ENCODE measurements at regions not wholly inside any gene's neighbourhood (a gene's known extent, or its start where the extent isn't known, plus 50 kb on each side); places are given as distances from the start of the nearest gene placed in this dataset.

GRCh38 chr6:148146717-148147462 is 195.7 kb upstream of the SASH1 start:
- TF ChIP-seq CTCF (IDR thresholded peaks at IDR 0.05; ENCODE audit: borderline replicate concordance, extremely low read depth, low read length, poor library complexity, severe bottlenecking), result no peak
- TF ChIP-seq EZH2 (IDR thresholded peaks at IDR 0.05; ENCODE audit: borderline replicate concordance, low read depth, low read length, severe bottlenecking), result no peak
